GM19238 (cell line): ENCODE measurements at regions not wholly inside any gene's neighbourhood (a gene's known extent, or its start where the extent isn't known, plus 50 kb on each side); places are given as distances from the start of the nearest gene placed in this dataset.
"Not testable (repeated sequence)": the region's sequence is repeated elsewhere in the genome, so short reads cannot be mapped to it uniquely, and the experiment has no call there.

Experiments used
- DNase-seq: peaks from one replicate; pipeline ENCODE4 v3.0.0; 2011; ENCODE audit warnings: low spot score; ENCODE audit not compliant: insufficient read length

GRCh38 chr19:28117143-28117542, 1095.8 kb downstream of the UQCRFS1 start:
- DNase-seq, result no peak

- not testable (repeated sequence) for DNase-seq
These were observed 1096.6 kb downstream of the UQCRFS1 start for GRCh38 chr19:28116379-28116778.

- DNase-seq, result no peak
These were observed 1109.0 kb downstream of the UQCRFS1 start for GRCh38 chr19:28103921-28104320.

- DNase-seq, result not testable (repeated sequence)
These were observed 1128.2 kb downstream of the UQCRFS1 start for GRCh38 chr19:28084659-28085157.

GRCh38 chr19:28076628-28077027, 1136.3 kb downstream of the UQCRFS1 start:
- no peak for DNase-seq

GRCh38 chr19:28075229-28075628, 1137.7 kb downstream of the UQCRFS1 start:
- no peak for DNase-seq

- no peak for DNase-seq
These were observed 1138.2 kb downstream of the UQCRFS1 start for GRCh38 chr19:28074773-28075172.

- no peak for DNase-seq
These were observed 1145.1 kb downstream of the UQCRFS1 start for GRCh38 chr19:28067882-28068281.

- DNase-seq, result no peak
These were observed 1146.0 kb downstream of the UQCRFS1 start for GRCh38 chr19:28066988-28067387.

GRCh38 chr19:28066161-28066560, 1146.8 kb downstream of the UQCRFS1 start:
- DNase-seq, result no peak

- DNase-seq, result no peak
These were observed 1147.9 kb downstream of the UQCRFS1 start for GRCh38 chr19:28065026-28065425.

GRCh38 chr19:28063702-28064101, 1149.2 kb downstream of the UQCRFS1 start:
- DNase-seq, result no peak

GRCh38 chr19:28061111-28061510, 1151.8 kb downstream of the UQCRFS1 start:
- DNase-seq, result no peak

GRCh38 chr19:28057026-28057425, 1155.9 kb downstream of the UQCRFS1 start:
- not testable (repeated sequence) for DNase-seq

GRCh38 chr19:28051047-28051446, 1161.9 kb downstream of the UQCRFS1 start:
- DNase-seq, result no peak

GRCh38 chr19:28049875-28050274, 1163.1 kb downstream of the UQCRFS1 start:
- DNase-seq, result no peak

- DNase-seq, result no peak
These were observed 1166.0 kb downstream of the UQCRFS1 start for GRCh38 chr19:28046932-28047331.

GRCh38 chr19:28045621-28046020, 1167.3 kb downstream of the UQCRFS1 start:
- DNase-seq, result no peak

GRCh38 chr19:28044477-28044876, 1168.5 kb downstream of the UQCRFS1 start:
- DNase-seq, result no peak

GRCh38 chr19:28042516-28042915, 1170.4 kb downstream of the UQCRFS1 start:
- no peak for DNase-seq

GRCh38 chr19:28039677-28040381, 1173.1 kb downstream of the UQCRFS1 start:
- DNase-seq, result no peak

- no peak for DNase-seq
These were observed 1175.8 kb downstream of the UQCRFS1 start for GRCh38 chr19:28037186-28037585.

- DNase-seq, result no peak
These were observed 1176.5 kb downstream of the UQCRFS1 start for GRCh38 chr19:28036486-28036885.
